ENCODE measurements at regions not wholly inside any gene's neighbourhood (a gene's known extent, or its start where the extent isn't known, plus 50 kb on each side); places are given as distances from the start of the nearest gene placed in this dataset.

DNA sequence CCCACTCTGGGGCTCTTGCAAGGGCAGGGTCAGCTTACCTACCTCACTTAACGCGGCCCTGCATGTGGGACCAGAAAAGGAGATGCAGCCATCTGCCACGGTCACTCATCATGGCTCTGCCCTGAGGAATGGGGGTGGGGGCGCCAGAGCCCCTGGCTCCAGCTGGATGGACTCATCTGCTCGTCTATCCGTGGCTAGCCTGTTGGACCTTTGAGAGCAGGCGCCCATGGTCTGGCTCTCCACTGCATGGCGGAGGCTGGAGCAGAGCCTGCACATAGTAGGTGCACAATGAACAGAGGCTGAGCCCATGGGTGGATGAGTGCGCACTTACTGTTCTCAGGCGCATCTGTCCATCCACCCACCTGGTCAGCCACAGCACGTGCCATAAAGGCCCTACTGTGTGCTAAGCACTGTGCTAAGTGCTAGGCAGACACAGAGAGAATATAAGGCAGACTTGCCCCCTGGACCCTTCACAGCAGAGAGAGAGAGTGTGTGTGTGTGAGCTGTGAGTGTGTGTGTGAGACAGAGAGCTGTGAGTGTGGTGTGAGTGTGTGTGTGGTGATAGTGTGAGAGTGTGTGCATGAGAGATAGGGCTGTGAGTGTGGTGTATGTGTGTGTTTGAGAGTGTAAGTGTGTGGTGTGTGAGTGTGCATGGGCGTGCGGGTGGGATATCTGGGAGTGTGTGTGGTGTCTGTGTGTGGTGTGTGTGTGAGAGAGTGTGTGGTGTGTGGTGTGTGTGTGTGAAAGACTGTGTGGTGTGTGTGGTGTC, 151.3 kb downstream of the TFCP2L1 start:
- TF ChIP-seq, protein P1, sequence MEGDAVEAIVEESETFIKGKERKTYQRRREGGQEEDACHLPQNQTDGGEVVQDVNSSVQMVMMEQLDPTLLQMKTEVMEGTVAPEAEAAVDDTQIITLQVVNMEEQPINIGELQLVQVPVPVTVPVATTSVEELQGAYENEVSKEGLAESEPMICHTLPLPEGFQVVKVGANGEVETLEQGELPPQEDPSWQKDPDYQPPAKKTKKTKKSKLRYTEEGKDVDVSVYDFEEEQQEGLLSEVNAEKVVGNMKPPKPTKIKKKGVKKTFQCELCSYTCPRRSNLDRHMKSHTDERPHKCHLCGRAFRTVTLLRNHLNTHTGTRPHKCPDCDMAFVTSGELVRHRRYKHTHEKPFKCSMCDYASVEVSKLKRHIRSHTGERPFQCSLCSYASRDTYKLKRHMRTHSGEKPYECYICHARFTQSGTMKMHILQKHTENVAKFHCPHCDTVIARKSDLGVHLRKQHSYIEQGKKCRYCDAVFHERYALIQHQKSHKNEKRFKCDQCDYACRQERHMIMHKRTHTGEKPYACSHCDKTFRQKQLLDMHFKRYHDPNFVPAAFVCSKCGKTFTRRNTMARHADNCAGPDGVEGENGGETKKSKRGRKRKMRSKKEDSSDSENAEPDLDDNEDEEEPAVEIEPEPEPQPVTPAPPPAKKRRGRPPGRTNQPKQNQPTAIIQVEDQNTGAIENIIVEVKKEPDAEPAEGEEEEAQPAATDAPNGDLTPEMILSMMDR (IDR thresholded peaks at IDR 0.05) = no peak
- no peak for DNase-seq (ENCODE audit: low spot score)
- no peak overlapping the region for H3K27ac ChIP-seq
- no peak overlapping the region for H3K4me3 ChIP-seq

DNA sequence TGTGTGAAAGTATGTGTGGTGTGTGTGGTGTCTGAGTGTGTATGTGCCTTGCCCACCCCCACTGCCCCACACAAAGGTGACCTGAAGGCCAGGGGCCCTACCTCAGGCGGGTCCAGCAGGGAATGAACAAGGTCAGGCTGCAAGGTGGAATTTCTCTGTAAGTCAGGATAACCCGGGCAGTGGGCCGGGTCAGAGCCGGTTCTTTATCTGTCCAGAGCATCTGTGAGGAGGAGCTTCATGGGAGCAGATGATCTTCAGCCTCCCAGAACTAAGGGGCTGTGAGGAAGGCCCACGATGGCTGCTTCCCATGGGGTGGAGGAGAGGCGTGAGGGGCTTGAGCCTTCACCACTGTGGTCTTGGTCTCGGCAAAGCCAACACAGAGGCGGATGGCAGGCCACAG, 150.3 kb downstream of the TFCP2L1 start:
- DNase-seq (ENCODE audit: low spot score) = no peak

DNA sequence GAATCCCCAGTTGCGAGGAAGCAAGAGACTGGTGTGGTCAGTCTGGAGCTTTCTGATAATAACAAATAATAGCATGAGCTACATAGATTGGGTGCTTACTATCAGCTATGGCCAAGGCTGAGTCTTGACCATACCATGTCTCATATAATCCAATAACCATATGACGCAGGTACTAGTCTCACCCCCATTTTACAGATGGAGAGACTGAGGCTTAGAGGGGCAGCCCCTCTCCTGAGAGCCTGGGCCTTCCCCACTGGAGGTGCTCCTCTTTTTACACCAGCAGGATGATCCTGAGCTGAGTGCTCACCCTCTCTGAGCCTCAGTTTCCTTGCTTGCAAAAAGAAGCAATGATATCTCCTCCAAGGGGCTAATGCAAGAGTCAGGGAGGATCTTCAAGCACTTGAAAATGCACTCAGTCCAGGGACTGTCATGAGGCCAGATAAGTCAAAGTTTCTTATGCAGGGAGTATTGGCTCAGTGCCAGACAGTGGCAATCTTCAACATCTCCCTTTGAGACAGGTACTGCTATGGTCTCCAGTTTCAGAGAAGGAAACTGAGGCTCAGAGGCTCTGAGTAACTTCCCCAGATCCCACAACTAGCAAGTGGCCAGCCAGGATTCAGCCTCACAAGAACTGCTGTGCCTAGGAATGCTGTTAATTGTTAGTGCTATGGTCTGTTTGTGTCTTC, 149.7 kb downstream of the TFCP2L1 start:
- TF ChIP-seq, protein P1 (IDR thresholded peaks at IDR 0.05) = no peak
- no peak overlapping the region for H3K27ac ChIP-seq
- no peak overlapping the region for H3K4me3 ChIP-seq
- no peak for DNase-seq (ENCODE audit: low spot score)

More for the DNA sequence above, 150.3 kb downstream of the TFCP2L1 start:
- Histone ChIP-seq H3K4me3 (no peak overlapping the region), H3K27ac (no peak overlapping the region)
- TF ChIP-seq, protein P1 (IDR thresholded peaks at IDR 0.05) = no peak

DNA sequence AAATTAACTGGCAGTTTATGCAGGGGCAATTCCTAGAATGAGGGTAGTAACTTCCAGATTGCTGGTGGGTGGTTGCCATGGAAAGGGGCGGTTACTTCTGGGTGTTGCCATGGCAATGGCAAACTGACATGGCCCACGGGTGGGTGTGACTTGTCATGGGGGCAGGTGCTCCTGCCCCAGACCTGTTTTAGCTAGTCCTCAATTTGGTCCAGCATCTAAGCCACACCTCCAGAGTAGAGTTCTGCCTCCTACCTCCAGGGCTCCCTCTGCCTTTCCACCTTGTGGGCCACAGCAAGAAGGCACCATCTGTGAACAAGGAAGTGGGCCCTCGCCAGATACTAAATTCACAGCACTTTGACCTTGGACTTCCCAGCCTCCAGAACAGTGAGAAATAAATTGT, 148.7 kb downstream of the TFCP2L1 start:
- no peak for DNase-seq (ENCODE audit: low spot score)
- TF ChIP-seq, protein P1 (IDR thresholded peaks at IDR 0.05) = no peak
- no peak overlapping the region for H3K27ac ChIP-seq
- no peak overlapping the region for H3K4me3 ChIP-seq

DNA sequence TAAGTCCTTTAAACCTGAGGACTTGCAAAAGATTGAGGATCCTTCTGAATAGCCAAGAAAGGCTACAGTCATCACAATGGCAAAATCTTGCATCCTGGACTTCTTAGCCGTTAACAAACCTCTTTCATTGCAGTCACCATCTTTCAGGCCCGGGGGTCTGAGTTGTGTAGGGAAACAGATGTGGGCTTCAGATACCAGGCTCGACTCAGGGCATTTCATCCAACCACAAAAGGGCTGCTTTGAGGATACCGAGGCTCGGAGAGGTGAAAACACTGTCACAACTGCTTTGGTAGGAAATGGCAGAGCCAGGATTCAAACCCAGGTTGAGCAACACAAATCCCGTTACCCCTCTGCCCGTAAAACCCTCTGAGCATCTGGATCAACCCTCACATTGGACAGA, 147.4 kb downstream of the TFCP2L1 start:
- TF ChIP-seq, protein P1 (IDR thresholded peaks at IDR 0.05) = no peak
- Histone ChIP-seq H3K27ac (no peak overlapping the region), H3K4me3 (no peak overlapping the region)
- DNase-seq (ENCODE audit: low spot score) = no peak

DNA sequence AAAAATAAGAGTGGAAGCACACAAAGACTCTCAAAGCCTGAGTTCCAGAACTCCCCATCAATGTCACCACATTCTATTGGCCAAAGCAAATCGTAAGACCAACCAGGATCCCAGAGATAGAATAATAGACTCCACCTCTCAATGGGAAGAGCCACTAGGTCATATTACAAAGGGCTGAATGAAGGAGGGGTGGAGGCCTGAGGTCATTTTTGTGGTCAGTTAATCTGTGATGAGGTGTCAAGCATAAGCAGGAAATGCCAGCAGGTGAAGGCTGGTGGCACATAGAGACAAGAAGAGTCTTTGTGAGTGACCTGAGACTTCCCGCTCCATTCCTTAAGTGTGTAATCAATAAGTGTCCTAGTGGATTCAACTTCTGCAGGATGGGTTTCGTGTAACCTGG, 144.3 kb downstream of the TFCP2L1 start:
- no peak for DNase-seq (ENCODE audit: low spot score)
- H3K27ac ChIP-seq = no peak overlapping the region
- no peak overlapping the region for H3K4me3 ChIP-seq
- TF ChIP-seq, protein P1 (IDR thresholded peaks at IDR 0.05) = no peak

DNA sequence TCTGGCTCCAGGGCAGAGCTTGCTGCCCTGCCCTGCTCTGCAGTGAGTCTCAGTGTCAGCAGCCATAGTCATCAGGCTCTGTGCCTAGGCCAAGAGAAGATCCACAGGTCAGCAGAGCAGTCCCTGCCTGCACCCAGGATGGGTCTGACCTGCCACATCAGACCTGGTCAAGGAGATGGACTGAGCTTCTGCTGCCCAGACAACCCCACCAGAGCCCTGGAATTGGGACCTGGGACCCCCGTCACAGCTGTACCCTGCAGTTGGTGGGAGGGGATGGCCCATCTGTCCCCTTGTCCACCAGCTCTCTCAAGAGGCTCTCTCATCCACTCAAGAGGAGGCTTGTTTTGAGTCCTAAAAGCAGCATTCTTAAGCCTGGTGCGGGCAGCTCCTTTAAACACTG, 142.6 kb downstream of the TFCP2L1 start:
- no peak overlapping the region for H3K27ac ChIP-seq
- TF ChIP-seq, protein P1 (IDR thresholded peaks at IDR 0.05) = no peak
- H3K4me3 ChIP-seq = no peak overlapping the region
- no peak for DNase-seq (ENCODE audit: low spot score)

Data from coronary artery (tissue), 2 donors.